Superior temporal gyrus (tissue), 1 donor: ENCODE measurements at regions not wholly inside any gene's neighbourhood (a gene's known extent, or its start where the extent isn't known, plus 50 kb on each side); places are given as distances from the start of the nearest gene placed in this dataset.

ENCODE experiments used
- DNase-seq: peaks from one replicate; pipeline ENCODE4 v3.0.0-alpha.2; 2016; ENCODE audit errors: extremely low spot score

- no peak for DNase-seq
Measured at GRCh38 chr4:171759274-171759673, 53.9 kb upstream of the GALNTL6 start.

DNA sequence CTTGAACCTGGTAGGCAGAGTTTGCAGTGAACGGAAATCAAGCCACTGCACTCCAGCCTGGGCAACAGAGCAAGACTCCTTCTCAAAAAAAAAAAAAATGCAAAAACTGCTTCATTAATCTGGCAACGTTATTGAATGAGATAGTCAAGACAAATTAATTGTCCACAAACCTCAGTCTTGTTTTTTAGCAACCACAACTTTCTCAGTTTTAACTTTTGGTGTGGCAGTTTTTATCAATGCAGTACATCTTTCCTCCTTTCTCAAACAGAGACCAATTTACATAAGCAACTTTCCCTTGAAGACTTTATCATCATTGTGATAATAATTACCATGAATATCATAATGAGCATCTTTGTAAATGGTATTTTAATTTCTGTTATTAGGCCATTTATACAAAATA lies 61.7 kb upstream of the GALNTL6 start:
- no peak for DNase-seq

DNA sequence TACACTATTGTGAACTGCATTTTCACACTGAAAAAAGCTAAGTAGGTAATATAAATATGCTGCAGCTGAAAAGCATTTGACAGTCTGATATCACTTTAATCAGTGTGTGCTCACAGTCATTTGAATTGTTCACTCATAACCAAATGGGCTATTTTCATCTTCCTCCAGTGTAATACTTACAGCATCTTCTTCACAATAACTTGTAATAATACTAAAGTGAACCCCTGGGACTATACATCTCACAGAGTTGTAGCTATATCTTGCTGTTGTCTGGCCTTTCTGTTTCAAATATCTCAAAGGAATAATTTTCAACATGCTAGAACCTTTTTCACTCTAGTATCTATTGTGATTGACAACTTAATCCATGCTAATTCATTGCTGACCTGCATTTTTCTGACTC lies 66.8 kb upstream of the GALNTL6 start:
- no peak for DNase-seq

GRCh38 chr4:171742436-171742835 lies 70.8 kb upstream of the GALNTL6 start:
- DNase-seq, result no peak

- no peak for DNase-seq
Measured at GRCh38 chr4:171727185-171727584, 86.0 kb upstream of the GALNTL6 start.

GRCh38 chr4:171721937-171722336 lies 91.3 kb upstream of the GALNTL6 start:
- DNase-seq, result no peak

- DNase-seq, result no peak
Measured at GRCh38 chr4:171719691-171720090, 93.5 kb upstream of the GALNTL6 start.

GRCh38 chr4:171718665-171719064 lies 94.5 kb upstream of the GALNTL6 start:
- DNase-seq, result no peak

DNA sequence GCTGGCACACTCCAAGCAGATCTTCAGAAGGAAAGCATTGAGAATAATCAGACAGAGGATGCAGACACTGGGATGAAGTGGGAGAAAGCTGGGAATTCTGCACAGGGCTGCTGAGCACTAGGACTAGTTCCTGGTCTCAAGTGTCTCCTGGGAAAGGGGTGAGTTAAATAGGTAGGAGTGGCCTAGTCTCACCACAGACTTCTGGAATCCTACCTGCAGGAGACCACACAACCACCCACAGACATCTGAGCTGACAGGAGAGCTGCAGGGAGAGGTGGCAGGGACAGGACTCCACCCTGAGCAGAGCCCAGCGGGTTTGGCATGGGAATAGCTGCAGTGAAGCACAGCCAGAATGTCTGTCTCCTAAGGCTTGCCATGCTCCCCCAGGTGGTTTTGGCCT lies 95.1 kb upstream of the GALNTL6 start:
- no peak for DNase-seq

- DNase-seq, result no peak
Measured at GRCh38 chr4:171717231-171717741, 95.9 kb upstream of the GALNTL6 start.

DNA sequence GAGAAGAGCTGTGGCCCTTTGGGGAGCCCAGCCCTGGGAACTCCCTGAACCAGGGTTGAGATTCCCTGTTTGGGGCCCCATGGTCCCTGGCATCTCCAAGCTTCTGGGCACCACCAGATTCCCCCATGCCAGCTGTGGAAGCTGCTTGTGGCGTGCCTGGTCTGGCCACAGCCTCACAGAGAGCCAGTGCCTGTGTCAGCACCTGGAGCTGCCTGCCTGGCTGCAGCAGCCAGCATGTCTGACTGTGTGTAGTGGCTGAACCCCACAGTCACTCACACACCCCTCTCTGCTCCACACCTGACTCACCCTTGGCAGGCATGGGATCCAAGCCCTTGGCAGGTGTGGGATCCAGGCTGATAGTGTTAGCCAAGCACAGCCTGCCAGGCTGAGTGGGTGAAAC lies 97.2 kb upstream of the GALNTL6 start:
- no peak for DNase-seq

DNA sequence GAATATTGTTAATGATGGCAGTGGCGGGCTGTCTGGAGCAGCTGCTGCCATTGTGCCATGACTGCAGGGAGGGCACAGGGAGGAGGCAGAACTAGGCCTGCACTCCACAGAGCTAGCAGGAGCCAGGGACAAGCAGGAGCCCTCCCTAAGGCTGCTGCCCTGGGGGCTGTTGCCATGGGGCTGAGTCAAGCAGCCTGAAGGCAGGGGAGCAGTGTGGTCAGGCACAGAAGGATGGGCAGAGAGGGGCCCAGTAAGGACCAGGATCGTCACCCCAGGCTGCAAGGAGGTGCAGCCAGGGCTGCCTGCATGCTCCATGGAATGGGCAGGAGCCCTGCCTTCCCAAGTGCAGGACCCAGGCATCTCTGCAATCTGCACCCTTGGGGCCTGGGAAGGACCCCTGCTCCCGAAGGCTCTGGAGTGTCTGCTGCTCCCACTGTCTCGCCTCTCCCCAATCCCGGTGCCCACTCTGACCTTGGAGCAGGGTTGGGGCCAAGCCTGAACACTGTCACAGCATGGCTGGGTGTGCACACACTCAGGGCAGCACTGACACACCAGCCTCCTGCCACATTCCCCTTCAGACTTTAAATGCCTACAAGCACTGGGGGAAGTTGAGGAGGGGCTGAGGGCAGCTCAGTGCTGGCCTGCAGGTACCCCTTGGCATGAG lies 98.3 kb upstream of the GALNTL6 start:
- no peak for DNase-seq

GRCh38 chr4:171710743-171711142 lies 102.5 kb upstream of the GALNTL6 start:
- no peak for DNase-seq

GRCh38 chr4:171676555-171677215 lies 136.5 kb upstream of the GALNTL6 start:
- no peak for DNase-seq

DNA sequence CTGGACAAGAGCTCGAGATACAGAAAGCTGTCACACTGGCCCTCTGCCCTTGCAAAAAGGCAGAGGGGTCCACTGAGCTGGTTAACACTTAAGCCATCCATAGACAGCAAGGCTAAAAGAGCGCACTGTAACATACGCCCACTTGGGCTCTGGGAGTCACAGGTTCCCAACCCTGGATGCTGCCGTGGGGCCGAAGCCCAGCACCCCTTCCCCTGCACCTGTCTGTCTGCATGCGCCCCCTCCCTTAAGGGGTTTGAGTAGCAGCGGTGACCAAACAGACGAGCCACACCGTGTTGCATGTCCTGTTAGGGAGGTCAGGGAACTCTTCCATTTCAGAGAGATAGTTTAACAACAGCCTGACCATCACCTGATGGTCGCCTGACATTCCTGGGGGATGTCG lies 138.4 kb upstream of the GALNTL6 start:
- DNase-seq, result no peak

DNA sequence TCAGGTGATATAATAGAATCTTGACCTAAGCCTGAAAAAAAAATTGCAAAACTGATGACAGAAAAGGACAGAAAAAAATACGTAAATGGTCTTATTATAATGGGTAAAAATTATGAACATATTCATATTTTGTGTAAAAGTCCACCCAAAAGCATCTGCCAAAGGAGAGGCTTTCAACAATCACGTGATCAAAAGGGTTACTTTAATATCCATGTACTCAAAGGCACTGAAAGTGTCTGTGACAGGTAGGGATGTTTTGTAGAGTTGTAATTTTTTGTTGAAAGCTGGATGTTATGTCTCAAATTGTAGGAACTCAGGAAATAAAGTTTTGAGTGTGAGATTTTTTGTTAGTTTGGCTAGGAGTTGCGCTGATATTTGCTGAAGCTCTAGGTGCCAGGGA lies 144.8 kb upstream of the GALNTL6 start:
- no peak for DNase-seq

DNA sequence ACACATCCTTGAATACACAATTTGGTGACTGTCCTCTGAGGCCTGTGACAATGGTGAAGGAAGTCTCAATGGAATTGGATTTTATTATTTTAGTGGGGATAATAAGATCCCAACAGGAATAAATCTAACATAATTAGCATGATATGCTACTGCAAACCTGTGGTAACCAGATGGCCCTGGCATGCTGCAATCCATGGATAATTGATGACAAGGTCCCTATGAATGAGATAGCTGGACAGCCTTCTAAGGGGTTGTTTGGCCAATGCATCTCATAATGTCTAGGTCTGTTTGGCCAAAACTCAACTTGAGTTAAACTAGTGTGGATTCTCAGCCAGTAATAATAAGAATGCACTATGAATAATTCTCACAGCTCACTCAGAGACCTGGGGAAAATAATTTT lies 145.3 kb upstream of the GALNTL6 start:
- DNase-seq, result no peak

DNA sequence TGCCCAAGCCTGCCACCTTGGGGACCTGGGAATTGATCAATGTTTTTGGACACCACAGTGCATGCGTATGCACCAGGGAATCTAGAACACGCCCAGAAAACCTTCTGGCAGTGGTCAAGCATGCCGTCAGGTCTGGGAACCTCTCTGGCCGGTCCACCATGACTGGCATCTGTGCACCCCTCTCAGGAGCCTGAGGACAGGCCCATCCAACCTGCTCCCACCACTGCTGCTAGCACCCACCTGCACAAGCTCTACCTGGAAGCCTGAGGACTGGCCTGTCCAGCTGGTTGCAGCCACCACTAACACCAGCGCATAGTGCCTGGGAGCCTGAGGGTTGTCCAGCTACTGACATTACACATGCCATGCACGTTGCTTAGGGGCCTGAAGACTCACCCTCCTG lies 162.1 kb upstream of the GALNTL6 start:
- DNase-seq, result no peak

GRCh38 chr4:171650543-171650942 lies 162.7 kb upstream of the GALNTL6 start:
- DNase-seq, result no peak

DNA sequence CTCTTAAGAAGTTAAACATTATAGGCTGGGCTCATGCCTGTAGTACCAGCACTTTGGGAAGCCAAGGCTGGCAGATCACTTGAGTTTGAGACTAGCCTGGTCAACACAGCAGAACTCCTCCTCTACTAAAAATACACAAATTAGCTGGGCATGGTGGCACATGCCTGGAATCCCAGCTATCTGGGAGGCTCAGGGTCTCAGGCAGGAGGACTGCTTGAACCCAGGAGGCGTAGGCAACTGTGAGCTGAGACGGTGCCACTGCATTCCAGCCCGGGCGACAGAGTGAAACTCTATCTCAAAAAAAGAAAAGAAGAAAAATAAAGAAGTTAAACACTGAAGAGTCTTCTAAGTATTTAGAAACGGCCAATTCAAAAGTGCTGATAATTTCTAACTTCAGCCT lies 164.3 kb upstream of the GALNTL6 start:
- no peak for DNase-seq

- DNase-seq, result no peak
Measured at GRCh38 chr4:171646984-171647383, 166.2 kb upstream of the GALNTL6 start.

DNA sequence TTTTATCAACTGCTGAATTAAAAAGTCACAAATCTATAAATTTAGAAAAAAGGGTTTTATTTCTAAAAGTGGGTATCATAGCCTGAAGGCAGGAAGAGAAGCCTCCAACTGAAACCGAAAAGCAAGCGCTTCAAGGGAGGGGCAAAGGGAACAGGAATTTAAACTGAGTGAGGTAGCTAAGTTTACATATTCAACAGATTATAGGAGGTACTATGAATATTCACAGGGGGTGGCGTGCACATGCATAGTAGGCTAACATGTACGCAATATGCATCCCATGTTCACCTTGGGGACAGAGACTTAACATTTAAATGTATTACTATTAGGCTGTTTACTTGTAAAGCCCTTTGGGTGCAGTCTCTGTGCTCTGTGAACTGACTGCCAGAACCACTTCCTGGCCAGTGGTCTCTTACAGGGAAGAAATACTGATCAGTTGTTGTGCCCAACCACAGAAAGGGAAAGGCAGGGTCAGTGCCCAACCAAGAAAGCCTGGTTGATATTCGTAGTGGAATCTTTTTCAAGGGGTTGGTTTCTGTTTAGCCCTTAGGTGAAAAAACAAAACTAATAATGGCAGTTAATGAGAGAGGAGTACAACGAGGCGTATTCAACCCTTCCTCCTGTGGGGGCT lies 168.7 kb upstream of the GALNTL6 start:
- DNase-seq, result no peak

- no peak for DNase-seq
Measured at GRCh38 chr4:171639540-171639939, 173.7 kb upstream of the GALNTL6 start.
